Neural progenitor cell (in vitro differentiated cells): ENCODE measurements at regions not wholly inside any gene's neighbourhood (a gene's known extent, or its start where the extent isn't known, plus 50 kb on each side); places are given as distances from the start of the nearest gene placed in this dataset.

Source experiments
- DNase-seq: peaks from one replicate; pipeline ENCODE4 v3.0.0-alpha.2; 2016; ENCODE audit warnings: low spot score
- H2AFZ ChIP-seq: fragments of 200-600 bp; sonication (generic); replicated peaks from 2 replicates; pipeline ENCODE4 v1.6.1; 2016; ENCODE audit warnings: antibody characterized with exemption
- H3F3A ChIP-seq: fragments of 200-600 bp; sonication (generic); 2 replicates; pipeline ENCODE4 v1.6.1; 2016; ENCODE audit warnings: antibody characterized with exemption, low read depth
- H3K27ac ChIP-seq: fragments of 200-600 bp; sonication (generic); 2 replicates; pipeline ENCODE4 v1.5.1; 2016; ENCODE audit warnings: mild to moderate bottlenecking
- H3K27me3 ChIP-seq: fragments of 200-600 bp; sonication (generic); 2 replicates; pipeline ENCODE4 v1.6.1; 2016; ENCODE audit warnings: mild to moderate bottlenecking, moderate library complexity
- H3K36me3 ChIP-seq: fragments of 200-600 bp; sonication (generic); 2 replicates; pipeline ENCODE4 v1.5.1; 2016
- H3K4me1 ChIP-seq: fragments of 200-600 bp; sonication (generic); 2 replicates; pipeline ENCODE4 v1.6.1; 2016; ENCODE audit warnings: mixed run types
- H3K4me2 ChIP-seq: fragments of 200-600 bp; sonication (generic); 2 replicates; pipeline ENCODE4 v1.6.1; 2016
- H3K4me3 ChIP-seq: fragments of 200-600 bp; sonication (generic); 2 replicates; pipeline ENCODE4 v1.5.1; 2016
- H3K79me2 ChIP-seq: fragments of 200-600 bp; sonication (generic); 2 replicates; pipeline ENCODE4 v1.6.1; 2016; ENCODE audit warnings: low read depth
- H3K9ac ChIP-seq: fragments of 200-600 bp; sonication (generic); 2 replicates; pipeline ENCODE4 v1.6.1; 2016
- H3K9me3 ChIP-seq: fragments of 200-600 bp; sonication (generic); 2 replicates; pipeline ENCODE4 v1.5.1; 2016; ENCODE audit warnings: low read depth
- H4K20me1 ChIP-seq: fragments of 200-600 bp; sonication (generic); 2 replicates; pipeline ENCODE4 v1.6.1; 2016; ENCODE audit warnings: low read depth
- H3K27ac Mint-ChIP-seq: 3 replicates; pipeline ENCODE4 v1.8.0; 2021; ENCODE audit warnings: mixed read lengths
- H3K27me3 Mint-ChIP-seq: 2 replicates; pipeline ENCODE4 v1.8.0; 2022; ENCODE audit warnings: low read depth, mild to moderate bottlenecking, inconsistent platforms, moderate library complexity, mixed read lengths; ENCODE audit not compliant: insufficient read depth
- H3K36me3 Mint-ChIP-seq: 3 replicates; pipeline ENCODE4 v1.8.0; 2021; ENCODE audit warnings: mixed read lengths
- H3K4me1 Mint-ChIP-seq: 3 replicates; pipeline ENCODE4 v1.8.0; 2021; ENCODE audit warnings: mixed read lengths
- H3K4me3 Mint-ChIP-seq: 3 replicates; pipeline ENCODE4 v1.8.0; 2021; ENCODE audit warnings: mild to moderate bottlenecking, moderate library complexity, mixed read lengths
- H3K9me3 Mint-ChIP-seq: 3 replicates; pipeline ENCODE4 v1.8.0; 2020; ENCODE audit warnings: mixed read lengths
- EZH2 ChIP-seq: fragments of 200-600 bp; sonication (generic); IDR thresholded peaks from 2 replicates; pipeline ENCODE4 v1.6.1; 2017; ENCODE audit warnings: antibody characterized with exemption, mild to moderate bottlenecking, moderate library complexity
- EZH2phosphoT487 ChIP-seq: fragments of 200-600 bp; sonication (generic); IDR thresholded peaks from 2 replicates; pipeline ENCODE4 v1.6.1; 2017; ENCODE audit warnings: antibody characterized with exemption
- TF ChIP-seq, protein P1 (sequence below): fragments of 200-600 bp; sonication (generic); IDR thresholded peaks from 2 replicates; pipeline ENCODE4 v1.5.1; 2017; ENCODE audit warnings: antibody characterized with exemption, mild to moderate bottlenecking

- no peak overlapping the region for H3K27ac Mint-ChIP-seq
- no peaks in the 10 kb centered on the region for H4K20me1 ChIP-seq
- H3K27me3 Mint-ChIP-seq: peaks cover 3% of the 10 kb centered on the region
- no peak overlapping the region for H3K27ac ChIP-seq
- peaks cover 10% of the 10 kb centered on the region for H3K36me3 Mint-ChIP-seq
- no peaks in the 10 kb centered on the region for H3K9me3 ChIP-seq
- H3K9ac ChIP-seq: no peak overlapping the region
- TF ChIP-seq, protein P1, sequence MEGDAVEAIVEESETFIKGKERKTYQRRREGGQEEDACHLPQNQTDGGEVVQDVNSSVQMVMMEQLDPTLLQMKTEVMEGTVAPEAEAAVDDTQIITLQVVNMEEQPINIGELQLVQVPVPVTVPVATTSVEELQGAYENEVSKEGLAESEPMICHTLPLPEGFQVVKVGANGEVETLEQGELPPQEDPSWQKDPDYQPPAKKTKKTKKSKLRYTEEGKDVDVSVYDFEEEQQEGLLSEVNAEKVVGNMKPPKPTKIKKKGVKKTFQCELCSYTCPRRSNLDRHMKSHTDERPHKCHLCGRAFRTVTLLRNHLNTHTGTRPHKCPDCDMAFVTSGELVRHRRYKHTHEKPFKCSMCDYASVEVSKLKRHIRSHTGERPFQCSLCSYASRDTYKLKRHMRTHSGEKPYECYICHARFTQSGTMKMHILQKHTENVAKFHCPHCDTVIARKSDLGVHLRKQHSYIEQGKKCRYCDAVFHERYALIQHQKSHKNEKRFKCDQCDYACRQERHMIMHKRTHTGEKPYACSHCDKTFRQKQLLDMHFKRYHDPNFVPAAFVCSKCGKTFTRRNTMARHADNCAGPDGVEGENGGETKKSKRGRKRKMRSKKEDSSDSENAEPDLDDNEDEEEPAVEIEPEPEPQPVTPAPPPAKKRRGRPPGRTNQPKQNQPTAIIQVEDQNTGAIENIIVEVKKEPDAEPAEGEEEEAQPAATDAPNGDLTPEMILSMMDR: no peak
- no peak for TF ChIP-seq EZH2phosphoT487
- no peak for TF ChIP-seq EZH2
- no peaks in the 10 kb centered on the region for H3F3A ChIP-seq
- H3K9me3 Mint-ChIP-seq: no peaks in the 10 kb centered on the region
- peaks cover 6% of the 10 kb centered on the region for H3K4me1 Mint-ChIP-seq
- no peak overlapping the region for H2AFZ ChIP-seq
- no peaks in the 10 kb centered on the region for H3K27me3 ChIP-seq
- H3K79me2 ChIP-seq: peaks cover 25% of the 10 kb centered on the region
- H3K4me1 ChIP-seq: no peaks in the 10 kb centered on the region
- no peak overlapping the region for H3K4me2 ChIP-seq
- no peaks in the 10 kb centered on the region for H3K36me3 ChIP-seq
- DNase-seq: no peak
- H3K4me3 Mint-ChIP-seq: no peak overlapping the region
- H3K4me3 ChIP-seq: no peak overlapping the region
Observed at GRCh38 chr12:67052981-67053380, 216.2 kb upstream of the CAND1 start.

GRCh38 chr12:67056329-67056728 is 212.8 kb upstream of the CAND1 start:
- H3K4me1 Mint-ChIP-seq: peaks cover 6% of the 10 kb centered on the region
- peaks cover 4% of the 10 kb centered on the region for H3K9me3 Mint-ChIP-seq
- H3K4me3 ChIP-seq: no peak overlapping the region
- no peaks in the 10 kb centered on the region for H4K20me1 ChIP-seq
- peaks cover 30% of the 10 kb centered on the region for H3K79me2 ChIP-seq
- no peaks in the 10 kb centered on the region for H3F3A ChIP-seq
- H2AFZ ChIP-seq: no peak overlapping the region
- H3K27me3 Mint-ChIP-seq: peaks cover 3% of the 10 kb centered on the region
- DNase-seq: no peak
- H3K4me1 ChIP-seq: no peaks in the 10 kb centered on the region
- no peak overlapping the region for H3K27ac Mint-ChIP-seq
- H3K36me3 ChIP-seq: no peaks in the 10 kb centered on the region
- no peaks in the 10 kb centered on the region for H3K9me3 ChIP-seq
- TF ChIP-seq EZH2phosphoT487 (no peak), EZH2 (no peak)
- TF ChIP-seq, protein P1: no peak
- H3K27ac ChIP-seq: no peak overlapping the region
- no peak overlapping the region for H3K9ac ChIP-seq
- peaks cover 11% of the 10 kb centered on the region for H3K36me3 Mint-ChIP-seq
- H3K4me2 ChIP-seq: no peak overlapping the region
- no peaks in the 10 kb centered on the region for H3K27me3 ChIP-seq
- no peak overlapping the region for H3K4me3 Mint-ChIP-seq

GRCh38 chr12:67057072-67057471 is 212.1 kb upstream of the CAND1 start:
- no peak overlapping the region for H2AFZ ChIP-seq
- Mint-ChIP-seq H3K9me3 (peaks cover 4% of the 10 kb centered on the region), H3K4me3 (no peak overlapping the region), H3K36me3 (peaks cover 11% of the 10 kb centered on the region), H3K27me3 (peaks cover 3% of the 10 kb centered on the region), H3K27ac (no peak overlapping the region), H3K4me1 (peaks cover 6% of the 10 kb centered on the region)
- H3K27me3 ChIP-seq: no peaks in the 10 kb centered on the region
- H3K9me3 ChIP-seq: no peaks in the 10 kb centered on the region
- H3K9ac ChIP-seq: no peak overlapping the region
- H3K4me2 ChIP-seq: no peak overlapping the region
- no peak overlapping the region for H3K27ac ChIP-seq
- H3K4me1 ChIP-seq: no peaks in the 10 kb centered on the region
- no peaks in the 10 kb centered on the region for H4K20me1 ChIP-seq
- no peak for DNase-seq
- no peak overlapping the region for H3K4me3 ChIP-seq
- no peaks in the 10 kb centered on the region for H3F3A ChIP-seq
- TF ChIP-seq, protein P1: no peak
- TF ChIP-seq EZH2phosphoT487 (no peak), EZH2 (no peak)
- no peaks in the 10 kb centered on the region for H3K36me3 ChIP-seq
- peaks cover 32% of the 10 kb centered on the region for H3K79me2 ChIP-seq
